Gastrocnemius medialis (tissue), 4 donors: ENCODE measurements at regions not wholly inside any gene's neighbourhood (a gene's known extent, or its start where the extent isn't known, plus 50 kb on each side); places are given as distances from the start of the nearest gene placed in this dataset.

Source experiments
- POLR2A ChIP-seq, 2 donors: fragments of 450-650 bp; IDR thresholded peaks; one replicate each; pipeline ENCODE4 v1.6.1; 2017; ENCODE audit warnings: antibody characterized with exemption in 2 of 2, mild to moderate bottlenecking in 2 of 2, moderate library complexity in 2 of 2
- TF ChIP-seq, protein P1 (sequence below), 5 experiments: fragments of 450-650 bp in 3 of 5; fragments of 200-600 bp in 2 of 5; sonication (generic) in 2 of 5; IDR thresholded peaks in 4 of 5; conservative IDR thresholded peaks in 1 of 5; 1 replicate in 4 of 5; 2 replicates in 1 of 5; pipeline ENCODE4 v1.5.1; 2016 to 2019; ENCODE audit warnings: antibody characterized with exemption in 5 of 5, mild to moderate bottlenecking in 3 of 5, moderate library complexity in 3 of 5

DNA sequence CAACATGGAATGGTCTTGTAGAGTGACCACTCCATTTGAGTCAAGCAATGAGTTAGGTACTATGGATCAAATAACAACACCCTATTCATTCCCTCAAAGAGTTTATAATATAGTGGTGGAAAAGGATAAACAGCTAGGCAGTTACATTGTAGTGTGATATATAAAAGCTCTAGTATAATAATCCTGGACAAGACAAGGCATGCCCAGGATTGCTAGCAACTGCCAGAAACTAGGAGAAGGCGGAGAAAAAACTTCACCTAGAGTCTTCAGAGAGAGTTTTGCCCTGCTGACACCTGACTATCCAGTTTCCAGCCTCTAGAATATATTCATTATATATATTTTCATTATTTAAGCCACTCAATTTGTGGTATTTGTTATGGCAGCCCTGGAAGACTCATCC is 530.6 kb downstream of the KLF12 start:
- TF ChIP-seq, protein P1, sequence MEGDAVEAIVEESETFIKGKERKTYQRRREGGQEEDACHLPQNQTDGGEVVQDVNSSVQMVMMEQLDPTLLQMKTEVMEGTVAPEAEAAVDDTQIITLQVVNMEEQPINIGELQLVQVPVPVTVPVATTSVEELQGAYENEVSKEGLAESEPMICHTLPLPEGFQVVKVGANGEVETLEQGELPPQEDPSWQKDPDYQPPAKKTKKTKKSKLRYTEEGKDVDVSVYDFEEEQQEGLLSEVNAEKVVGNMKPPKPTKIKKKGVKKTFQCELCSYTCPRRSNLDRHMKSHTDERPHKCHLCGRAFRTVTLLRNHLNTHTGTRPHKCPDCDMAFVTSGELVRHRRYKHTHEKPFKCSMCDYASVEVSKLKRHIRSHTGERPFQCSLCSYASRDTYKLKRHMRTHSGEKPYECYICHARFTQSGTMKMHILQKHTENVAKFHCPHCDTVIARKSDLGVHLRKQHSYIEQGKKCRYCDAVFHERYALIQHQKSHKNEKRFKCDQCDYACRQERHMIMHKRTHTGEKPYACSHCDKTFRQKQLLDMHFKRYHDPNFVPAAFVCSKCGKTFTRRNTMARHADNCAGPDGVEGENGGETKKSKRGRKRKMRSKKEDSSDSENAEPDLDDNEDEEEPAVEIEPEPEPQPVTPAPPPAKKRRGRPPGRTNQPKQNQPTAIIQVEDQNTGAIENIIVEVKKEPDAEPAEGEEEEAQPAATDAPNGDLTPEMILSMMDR (IDR thresholded peaks at IDR 0.05 in 4 of 5, conservative IDR thresholded peaks at IDR 0.05 in 1 of 5), result no peak
- TF ChIP-seq POLR2A (IDR thresholded peaks at IDR 0.05), result no peak
